HEK293T (cell line): ENCODE measurements at regions not wholly inside any gene's neighbourhood (a gene's known extent, or its start where the extent isn't known, plus 50 kb on each side); places are given as distances from the start of the nearest gene placed in this dataset.

Source experiments
- ARNT ChIP-seq: fragments of 450-650 bp; IDR thresholded peaks from 2 replicates; pipeline ENCODE4 v1.6.1; 2017; ENCODE audit warnings: mild to moderate bottlenecking
- FOXA1 ChIP-seq: fragments of 450-650 bp; IDR thresholded peaks from 2 replicates; pipeline ENCODE4 v1.6.1; 2016; ENCODE audit warnings: mild to moderate bottlenecking
- FOXK2 ChIP-seq: fragments of 450-650 bp; IDR thresholded peaks from 2 replicates; pipeline ENCODE4 v1.6.1; 2016; ENCODE audit warnings: mild to moderate bottlenecking
- FOXM1 ChIP-seq: fragments of 450-650 bp; IDR thresholded peaks from 2 replicates; pipeline ENCODE4 v1.6.1; 2017; ENCODE audit warnings: mild to moderate bottlenecking, borderline replicate concordance
- SUZ12 ChIP-seq: fragments of 450-650 bp; IDR thresholded peaks from 2 replicates; pipeline ENCODE4 v1.6.1; 2016; ENCODE audit warnings: mild to moderate bottlenecking
- ZNF384 ChIP-seq: fragments of 450-650 bp; IDR thresholded peaks from 2 replicates; pipeline ENCODE4 v1.6.1; 2016
- TF ChIP-seq, protein P1 (sequence below): fragments of 450-650 bp; IDR thresholded peaks from 2 replicates; pipeline ENCODE4 v1.6.1; 2016

DNA sequence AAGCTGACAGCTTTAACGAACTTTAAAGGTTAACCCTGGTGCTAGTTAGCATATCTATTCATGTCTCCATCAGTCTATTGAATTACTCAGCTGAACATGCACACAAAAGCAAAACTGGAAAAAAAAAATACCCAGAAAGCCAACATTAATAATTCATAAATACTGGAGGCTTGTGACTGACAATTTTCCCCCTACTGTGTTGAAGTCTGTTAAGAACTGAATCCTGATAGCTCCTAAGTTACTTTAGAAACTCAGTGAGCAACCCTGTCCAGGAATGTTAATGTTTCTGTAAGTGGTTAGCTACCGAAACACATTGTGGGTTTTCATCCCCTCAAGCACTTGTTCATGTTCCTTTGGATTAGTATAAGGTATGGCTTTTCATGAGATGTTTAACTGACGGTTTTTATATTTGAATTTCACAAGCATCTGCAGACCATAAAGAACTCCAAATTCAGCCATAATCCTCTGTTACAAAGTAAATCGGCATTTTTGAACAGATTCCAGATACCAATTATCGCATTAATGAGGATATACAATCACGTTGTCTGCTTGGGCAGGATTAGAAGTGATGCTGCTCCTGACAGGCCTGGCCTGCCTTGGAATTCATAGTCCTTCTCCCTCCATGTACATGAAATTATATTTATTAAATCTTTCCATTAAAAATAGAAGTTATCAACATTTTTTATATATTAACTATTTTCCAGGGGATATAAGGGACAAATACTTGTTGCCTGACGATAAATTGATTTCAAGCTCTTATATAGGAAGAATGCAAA is 331.2 kb downstream of the TLE4 start:
- TF ChIP-seq, protein P1, sequence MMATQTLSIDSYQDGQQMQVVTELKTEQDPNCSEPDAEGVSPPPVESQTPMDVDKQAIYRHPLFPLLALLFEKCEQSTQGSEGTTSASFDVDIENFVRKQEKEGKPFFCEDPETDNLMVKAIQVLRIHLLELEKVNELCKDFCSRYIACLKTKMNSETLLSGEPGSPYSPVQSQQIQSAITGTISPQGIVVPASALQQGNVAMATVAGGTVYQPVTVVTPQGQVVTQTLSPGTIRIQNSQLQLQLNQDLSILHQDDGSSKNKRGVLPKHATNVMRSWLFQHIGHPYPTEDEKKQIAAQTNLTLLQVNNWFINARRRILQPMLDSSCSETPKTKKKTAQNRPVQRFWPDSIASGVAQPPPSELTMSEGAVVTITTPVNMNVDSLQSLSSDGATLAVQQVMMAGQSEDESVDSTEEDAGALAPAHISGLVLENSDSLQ = no peak
- TF ChIP-seq SUZ12 (no peak), FOXK2 (no peak), ZNF384 (no peak), FOXM1 (no peak), FOXA1 (no peak), ARNT (no peak)
